Uterus (tissue), 2 donors: ENCODE measurements at regions not wholly inside any gene's neighbourhood (a gene's known extent, or its start where the extent isn't known, plus 50 kb on each side); places are given as distances from the start of the nearest gene placed in this dataset.

ENCODE experiments used
- CTCF ChIP-seq, 4 experiments: fragments of 200-600 bp in 2 of 4; fragments of 450-650 bp in 2 of 4; sonication (generic) in 2 of 4; IDR thresholded peaks; one replicate each; pipeline ENCODE4 v1.5.1; 2016 to 2019; ENCODE audit warnings: antibody characterized with exemption in 4 of 4, mild to moderate bottlenecking in 2 of 4, moderate library complexity in 1 of 4
- POLR2A ChIP-seq, 2 donors: fragments of 450-650 bp; IDR thresholded peaks; one replicate each; pipeline ENCODE4 v1.6.1; 2016; ENCODE audit warnings: antibody characterized with exemption in 2 of 2, mild to moderate bottlenecking in 1 of 2, moderate library complexity in 1 of 2

- no peak for TF ChIP-seq POLR2A (IDR thresholded peaks at IDR 0.05)
- TF ChIP-seq CTCF (IDR thresholded peaks at IDR 0.05) = no peak
These were observed 177.6 kb downstream of the RNF144B start for GRCh38 chr6:18564775-18565174.
